ENCODE measurements at regions not wholly inside any gene's neighbourhood (a gene's known extent, or its start where the extent isn't known, plus 50 kb on each side); places are given as distances from the start of the nearest gene placed in this dataset.

- no peak for TF ChIP-seq CTCF (IDR thresholded peaks at IDR 0.05)
- no peak for TF ChIP-seq POLR2A (IDR thresholded peaks at IDR 0.05)
- no peak for TF ChIP-seq POLR2AphosphoS5 (IDR thresholded peaks at IDR 0.05)
- no peak for TF ChIP-seq EP300 (IDR thresholded peaks at IDR 0.05; ENCODE audit: low read depth)
These were observed 1066.7 kb downstream of the TTLL7 start for GRCh38 chr1:82932207-82932606.
